ENCODE measurements at regions not wholly inside any gene's neighbourhood (a gene's known extent, or its start where the extent isn't known, plus 50 kb on each side); places are given as distances from the start of the nearest gene placed in this dataset.

DNA sequence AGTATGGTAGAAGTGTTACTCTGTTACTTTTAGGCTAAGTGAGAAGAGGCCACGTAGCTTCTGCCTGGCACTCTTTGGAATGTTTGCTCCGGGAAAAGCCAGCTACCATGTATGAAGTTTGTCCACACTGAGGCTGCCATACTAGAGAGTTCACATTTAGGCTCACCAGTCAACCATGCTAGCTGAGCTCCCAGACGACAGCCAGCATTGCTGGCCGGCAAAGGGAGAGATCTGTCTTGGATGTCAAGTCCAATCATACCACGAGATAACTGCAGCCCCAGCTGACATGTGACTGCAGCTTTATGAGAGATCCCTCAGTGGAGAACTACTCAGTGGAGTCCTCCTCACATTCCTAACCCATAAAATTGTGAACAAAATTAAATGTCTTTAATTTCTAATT, 321.2 kb upstream of the F9 start:
- no peak for DNase-seq
- no peaks in the 10 kb centered on the region for H3K9me3 ChIP-seq (ENCODE audit: control insufficient read depth, low read length)
- Mint-ChIP-seq H3K4me3 (no peak overlapping the region), H3K4me1 (peaks cover 61% of the 10 kb centered on the region), H3K27ac (no peak overlapping the region), H3K27me3 (ENCODE audit: insufficient read depth) (peaks cover 39% of the 10 kb centered on the region), H3K36me3 (ENCODE audit: low read depth) (no peaks in the 10 kb centered on the region), H3K9me3 (peaks cover 2% of the 10 kb centered on the region)
- H3K27ac ChIP-seq (ENCODE audit: low read depth, low read length): no peak overlapping the region
- WGBS, 2 experiments (ENCODE audit: insufficient coverage in 1 of 2, insufficient read length in 1 of 2): 95% methylated on average over 5 of the region's 5 CpGs; no CpG with 5 or more reads in 1 of the 2 experiments
- H3K36me3 ChIP-seq (ENCODE audit: control insufficient read depth, insufficient read depth, low read length): no peaks in the 10 kb centered on the region
- H3K27me3 ChIP-seq (ENCODE audit: control insufficient read depth, insufficient read depth, low read length, poor library complexity, severe bottlenecking): no peaks in the 10 kb centered on the region
- H3K9ac ChIP-seq (ENCODE audit: extremely low read depth, low read length, poor library complexity, severe bottlenecking): no peak overlapping the region
- TF ChIP-seq, protein P1, sequence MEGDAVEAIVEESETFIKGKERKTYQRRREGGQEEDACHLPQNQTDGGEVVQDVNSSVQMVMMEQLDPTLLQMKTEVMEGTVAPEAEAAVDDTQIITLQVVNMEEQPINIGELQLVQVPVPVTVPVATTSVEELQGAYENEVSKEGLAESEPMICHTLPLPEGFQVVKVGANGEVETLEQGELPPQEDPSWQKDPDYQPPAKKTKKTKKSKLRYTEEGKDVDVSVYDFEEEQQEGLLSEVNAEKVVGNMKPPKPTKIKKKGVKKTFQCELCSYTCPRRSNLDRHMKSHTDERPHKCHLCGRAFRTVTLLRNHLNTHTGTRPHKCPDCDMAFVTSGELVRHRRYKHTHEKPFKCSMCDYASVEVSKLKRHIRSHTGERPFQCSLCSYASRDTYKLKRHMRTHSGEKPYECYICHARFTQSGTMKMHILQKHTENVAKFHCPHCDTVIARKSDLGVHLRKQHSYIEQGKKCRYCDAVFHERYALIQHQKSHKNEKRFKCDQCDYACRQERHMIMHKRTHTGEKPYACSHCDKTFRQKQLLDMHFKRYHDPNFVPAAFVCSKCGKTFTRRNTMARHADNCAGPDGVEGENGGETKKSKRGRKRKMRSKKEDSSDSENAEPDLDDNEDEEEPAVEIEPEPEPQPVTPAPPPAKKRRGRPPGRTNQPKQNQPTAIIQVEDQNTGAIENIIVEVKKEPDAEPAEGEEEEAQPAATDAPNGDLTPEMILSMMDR (conservative IDR thresholded peaks at IDR 0.05): no peak
- no peak overlapping the region for H3K4me3 ChIP-seq (ENCODE audit: low read length)
- peaks cover 3% of the 10 kb centered on the region for H3K4me1 ChIP-seq (ENCODE audit: control insufficient read depth, insufficient read depth, low read length)

DNA sequence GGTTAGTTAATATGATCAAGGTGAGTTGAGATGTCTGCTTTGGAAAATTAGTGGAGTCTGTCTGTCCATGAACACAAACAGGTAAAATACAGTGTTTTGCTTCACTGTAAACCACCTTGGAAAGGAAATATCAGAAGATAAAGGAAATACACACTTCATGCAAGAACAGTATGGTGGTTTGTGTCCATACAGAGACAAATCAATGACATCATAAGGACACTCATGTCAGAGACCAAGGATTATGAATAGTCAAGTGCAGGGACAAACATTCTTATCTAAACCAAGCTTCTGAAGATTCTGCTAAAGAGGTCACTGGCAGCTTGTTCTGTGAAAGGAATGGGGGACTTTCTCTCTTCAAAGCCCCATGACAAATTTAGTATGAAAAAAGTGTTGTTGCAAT, 322.9 kb upstream of the F9 start:
- Mint-ChIP-seq H3K36me3 (ENCODE audit: low read depth) (no peaks in the 10 kb centered on the region), H3K4me3 (no peak overlapping the region), H3K27ac (no peak overlapping the region), H3K4me1 (peaks cover 46% of the 10 kb centered on the region), H3K9me3 (peaks cover 2% of the 10 kb centered on the region), H3K27me3 (ENCODE audit: insufficient read depth) (peaks cover 42% of the 10 kb centered on the region)
- DNase-seq: no peak
- Histone ChIP-seq H3K9ac (ENCODE audit: extremely low read depth, low read length, poor library complexity, severe bottlenecking) (no peak overlapping the region), H3K4me1 (ENCODE audit: control insufficient read depth, insufficient read depth, low read length) (peaks cover 3% of the 10 kb centered on the region), H3K27me3 (ENCODE audit: control insufficient read depth, insufficient read depth, low read length, poor library complexity, severe bottlenecking) (no peaks in the 10 kb centered on the region), H3K9me3 (ENCODE audit: control insufficient read depth, low read length) (no peaks in the 10 kb centered on the region), H3K4me3 (ENCODE audit: low read length) (no peak overlapping the region), H3K27ac (ENCODE audit: low read depth, low read length) (no peak overlapping the region), H3K36me3 (ENCODE audit: control insufficient read depth, insufficient read depth, low read length) (no peaks in the 10 kb centered on the region)
- TF ChIP-seq, protein P1 (conservative IDR thresholded peaks at IDR 0.05): no peak

DNA sequence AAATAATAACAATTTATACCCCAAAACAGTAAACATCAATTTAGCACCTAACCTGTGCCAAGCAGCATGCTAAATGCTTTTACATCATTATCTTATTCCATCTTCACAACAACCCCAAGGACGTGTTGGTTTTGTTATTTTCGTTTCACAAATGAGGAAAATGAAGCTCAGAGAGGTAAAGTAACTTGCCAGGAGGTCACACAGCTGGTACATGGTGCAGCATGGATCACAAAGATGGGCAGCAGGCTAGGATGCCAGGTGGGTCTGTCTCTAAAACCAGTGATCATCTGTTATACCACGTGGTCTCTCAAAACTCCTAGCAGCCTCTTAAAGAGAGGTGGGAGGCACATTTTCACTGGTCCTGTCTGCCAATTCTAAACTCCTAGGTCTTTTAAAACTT, 323.6 kb upstream of the F9 start:
- Mint-ChIP-seq H3K36me3 (ENCODE audit: low read depth) (no peaks in the 10 kb centered on the region), H3K9me3 (peaks cover 2% of the 10 kb centered on the region), H3K4me1 (peaks cover 45% of the 10 kb centered on the region), H3K4me3 (no peak overlapping the region), H3K27ac (no peak overlapping the region), H3K27me3 (ENCODE audit: insufficient read depth) (peaks cover 50% of the 10 kb centered on the region)
- 67 to 88% methylated on average over 1 to 3 of the region's 3 CpGs for WGBS, 2 experiments (ENCODE audit: insufficient coverage in 1 of 2, insufficient read length in 1 of 2)
- Histone ChIP-seq H3K27me3 (ENCODE audit: control insufficient read depth, insufficient read depth, low read length, poor library complexity, severe bottlenecking) (no peaks in the 10 kb centered on the region), H3K27ac (ENCODE audit: low read depth, low read length) (no peak overlapping the region), H3K36me3 (ENCODE audit: control insufficient read depth, insufficient read depth, low read length) (no peaks in the 10 kb centered on the region), H3K4me1 (ENCODE audit: control insufficient read depth, insufficient read depth, low read length) (peaks cover 3% of the 10 kb centered on the region), H3K9me3 (ENCODE audit: control insufficient read depth, low read length) (no peaks in the 10 kb centered on the region), H3K4me3 (ENCODE audit: low read length) (no peak overlapping the region), H3K9ac (ENCODE audit: extremely low read depth, low read length, poor library complexity, severe bottlenecking) (no peak overlapping the region)
- no peak for DNase-seq
- TF ChIP-seq, protein P1 (conservative IDR thresholded peaks at IDR 0.05): no peak

Data from endodermal cell (in vitro differentiated cells).